HG02884 (cell line): ENCODE measurements at regions not wholly inside any gene's neighbourhood (a gene's known extent, or its start where the extent isn't known, plus 50 kb on each side); places are given as distances from the start of the nearest gene placed in this dataset.

Experiments
- ATAC-seq: cut with Tn5 transposase; IDR thresholded peaks from one replicate; pipeline ENCODE4 v1.9.1; 2021; ENCODE audit warnings: mild to moderate bottlenecking, moderate library complexity; ENCODE audit not compliant: unreplicated experiment

- no peak for ATAC-seq
Observed at GRCh38 chr17:77466596-77467223, 325.9 kb downstream of the SEC14L1 start.

GRCh38 chr17:77467521-77467920 is 326.8 kb downstream of the SEC14L1 start:
- no peak for ATAC-seq

GRCh38 chr17:77468897-77469296 is 328.1 kb downstream of the SEC14L1 start:
- no peak for ATAC-seq

- no peak for ATAC-seq
Observed at GRCh38 chr17:77470330-77470786, 329.6 kb downstream of the SEC14L1 start.

- ATAC-seq: no peak
Observed at GRCh38 chr17:77470800-77471733, 330.3 kb downstream of the SEC14L1 start.

GRCh38 chr17:77471984-77472461 is 331.3 kb downstream of the SEC14L1 start:
- ATAC-seq: no peak

- ATAC-seq: no peak
Observed at GRCh38 chr17:77472468-77473310, 331.9 kb downstream of the SEC14L1 start.

- ATAC-seq: no peak
Observed at GRCh38 chr17:77473615-77474226, 333.0 kb downstream of the SEC14L1 start.

GRCh38 chr17:77474292-77474988 is 333.7 kb downstream of the SEC14L1 start:
- no peak for ATAC-seq

GRCh38 chr17:77475016-77475976 is 334.5 kb downstream of the SEC14L1 start:
- ATAC-seq: no peak

GRCh38 chr17:77476006-77476405 is 335.2 kb downstream of the SEC14L1 start:
- ATAC-seq: no peak

GRCh38 chr17:77476498-77476897 is 335.7 kb downstream of the SEC14L1 start:
- no peak for ATAC-seq

GRCh38 chr17:77476931-77477805 is 336.4 kb downstream of the SEC14L1 start:
- ATAC-seq: no peak

GRCh38 chr17:77478281-77478680 is 337.5 kb downstream of the SEC14L1 start:
- ATAC-seq: no peak

- no peak for ATAC-seq
Observed at GRCh38 chr17:77478899-77479298, 338.1 kb downstream of the SEC14L1 start.

GRCh38 chr17:77479372-77480198 is 338.8 kb downstream of the SEC14L1 start:
- no peak for ATAC-seq

- ATAC-seq: no peak
Observed at GRCh38 chr17:77480199-77480508, 339.4 kb downstream of the SEC14L1 start.
